ENCODE measurements at regions not wholly inside any gene's neighbourhood (a gene's known extent, or its start where the extent isn't known, plus 50 kb on each side); places are given as distances from the start of the nearest gene placed in this dataset.

- no peak overlapping the region for H3K4me3 ChIP-seq (ENCODE audit: low read depth, low read length)
- TF ChIP-seq CTCF (IDR thresholded peaks at IDR 0.05; ENCODE audit: low read depth, low read length) = no peak
These were observed 81.1 kb upstream of the KLHL13 start for GRCh38 chrX:118197730-118198129.

DNA sequence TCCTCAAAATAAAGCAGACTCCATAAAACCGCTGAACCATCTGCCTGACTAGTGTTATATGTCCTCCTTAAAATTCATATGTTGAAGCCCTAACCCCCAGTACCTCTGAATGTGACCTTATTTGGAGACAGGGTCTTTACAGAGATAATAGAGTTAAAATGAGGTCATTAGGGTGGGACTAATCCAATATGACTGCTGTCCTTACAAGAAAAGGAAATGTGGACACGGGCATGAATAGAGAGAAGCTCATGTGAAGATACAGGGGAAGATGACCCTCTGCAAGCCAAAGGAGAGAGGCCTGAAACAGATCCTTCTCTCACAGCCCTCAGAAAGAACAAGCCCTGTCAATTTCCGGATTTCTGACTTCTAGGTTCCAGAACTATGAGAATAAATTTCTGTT, 82.0 kb upstream of the KLHL13 start:
- no peak overlapping the region for H3K4me3 ChIP-seq (ENCODE audit: low read depth, low read length)
- no peak for TF ChIP-seq CTCF (IDR thresholded peaks at IDR 0.05; ENCODE audit: low read depth, low read length)

DNA sequence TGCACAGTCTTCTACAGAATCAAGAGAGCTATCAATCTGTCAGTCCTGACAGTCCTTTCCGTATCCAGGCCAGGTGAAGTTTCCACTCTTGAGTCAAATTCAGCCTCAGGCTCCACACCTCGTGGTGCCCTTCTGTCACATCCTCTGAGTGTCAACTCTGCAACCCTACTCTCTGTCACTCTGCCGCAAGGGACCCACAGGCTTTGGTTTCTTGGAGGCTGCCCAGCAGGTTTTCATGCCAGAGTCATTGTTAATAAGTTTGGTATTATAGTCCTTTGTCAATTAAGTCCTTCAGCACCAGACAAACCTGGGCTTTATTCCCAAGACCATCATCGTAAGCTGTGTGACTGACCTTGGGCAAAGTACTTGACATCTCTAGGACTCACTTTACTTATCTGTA, 83.4 kb upstream of the KLHL13 start:
- no peak for TF ChIP-seq CTCF (IDR thresholded peaks at IDR 0.05; ENCODE audit: low read depth, low read length)
- H3K4me3 ChIP-seq (ENCODE audit: low read depth, low read length) = no peak overlapping the region

DNA sequence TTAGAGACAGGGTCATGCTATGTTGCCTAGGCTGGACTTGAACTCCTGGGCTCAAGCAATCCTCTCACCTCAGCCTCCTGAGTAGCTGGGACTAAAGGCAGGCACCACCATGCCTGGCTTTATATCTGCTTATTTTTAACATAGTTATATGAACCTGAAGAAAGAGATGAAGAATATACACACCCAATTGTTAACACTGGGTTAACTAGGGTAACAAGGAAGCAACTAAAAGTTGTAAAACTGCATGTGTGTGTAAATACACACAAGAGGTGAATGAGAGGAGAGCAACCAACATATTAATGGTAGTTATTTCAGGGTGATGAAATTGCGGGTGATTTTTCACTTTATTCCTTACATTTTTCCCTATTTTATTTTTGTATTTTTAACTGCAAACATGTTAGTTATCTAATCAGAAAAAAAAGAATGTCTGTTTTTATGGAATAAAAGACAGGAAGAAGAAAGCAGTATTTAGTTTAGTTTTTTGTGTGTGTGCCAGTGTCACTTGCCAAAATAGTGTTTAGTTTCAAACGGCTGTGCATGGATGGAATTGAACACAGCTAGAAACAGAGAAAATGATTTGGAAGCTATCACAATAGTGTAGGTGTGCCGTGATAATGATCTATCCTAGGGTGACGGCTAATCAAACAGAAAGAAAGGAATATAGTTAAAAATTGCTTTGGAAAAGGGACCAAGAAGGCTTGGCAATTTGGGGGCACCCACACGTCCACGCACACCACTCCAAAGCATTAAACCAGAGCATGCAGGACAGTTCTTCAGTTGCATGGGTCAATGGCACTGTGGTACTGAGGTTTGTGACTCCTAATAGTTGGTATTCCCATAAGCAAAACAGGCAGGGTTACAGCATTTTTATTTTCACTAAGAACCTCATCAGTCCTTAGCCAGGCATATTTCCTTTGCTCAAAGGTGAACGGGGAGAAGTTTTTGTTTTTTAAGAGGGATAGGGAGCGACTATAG, 89.1 kb upstream of the KLHL13 start:
- no peak overlapping the region for H3K4me3 ChIP-seq (ENCODE audit: low read depth, low read length)
- no peak for TF ChIP-seq CTCF (IDR thresholded peaks at IDR 0.05; ENCODE audit: low read depth, low read length)

DNA sequence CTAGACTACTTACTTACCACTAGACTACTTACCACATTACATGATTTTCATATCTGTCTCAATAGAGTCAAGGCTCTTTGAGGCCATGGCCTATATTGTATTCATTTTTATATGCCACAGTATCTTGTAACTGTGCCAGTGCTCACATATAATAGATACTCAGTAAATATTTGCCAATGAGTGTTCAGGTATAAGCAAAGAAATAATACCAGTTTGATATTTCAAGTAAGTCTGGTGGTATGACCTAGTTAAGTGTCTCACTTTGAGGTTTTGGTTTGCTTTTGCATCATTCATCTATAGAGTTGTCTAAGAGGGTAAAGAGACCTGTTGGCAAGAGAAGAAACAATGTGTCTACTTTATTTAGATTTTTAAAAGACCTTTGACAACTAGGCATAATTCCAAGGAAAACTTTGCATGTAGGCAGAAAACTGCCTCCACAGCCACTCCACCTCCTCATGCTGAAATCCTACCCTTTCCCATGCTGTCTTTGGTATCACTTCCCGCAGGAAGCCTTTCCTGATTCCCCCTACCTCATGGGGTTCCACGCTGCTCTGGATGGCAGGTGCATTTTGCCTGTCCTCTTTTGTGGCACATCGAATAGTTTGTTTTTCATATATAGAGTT, 91.3 kb upstream of the KLHL13 start:
- no peak overlapping the region for H3K4me3 ChIP-seq (ENCODE audit: low read depth, low read length)
- no peak for TF ChIP-seq CTCF (IDR thresholded peaks at IDR 0.05; ENCODE audit: low read depth, low read length)

- TF ChIP-seq CTCF (IDR thresholded peaks at IDR 0.05; ENCODE audit: low read depth, low read length) = no peak
- H3K4me3 ChIP-seq (ENCODE audit: low read depth, low read length) = no peak overlapping the region
These were observed 91.9 kb upstream of the KLHL13 start for GRCh38 chrX:118208481-118208880.
